Mesendoderm (in vitro differentiated cells): ENCODE measurements at regions not wholly inside any gene's neighbourhood (a gene's known extent, or its start where the extent isn't known, plus 50 kb on each side); places are given as distances from the start of the nearest gene placed in this dataset.

Experiments
- DNase-seq: peaks from one replicate; pipeline ENCODE4 v3.0.0; 2013
- H2AK5ac ChIP-seq: 2 replicates; pipeline ENCODE4 v1.6.1; 2013; ENCODE audit warnings: low read length, inconsistent platforms
- H2BK120ac ChIP-seq: 2 replicates; pipeline ENCODE4 v1.6.1; 2013; ENCODE audit warnings: low read depth, mild to moderate bottlenecking, low read length, moderate library complexity, mixed read lengths
- H2BK15ac ChIP-seq: replicated peaks from 2 replicates; pipeline ENCODE4 v1.6.1; 2013; ENCODE audit warnings: low read depth, mild to moderate bottlenecking, moderate library complexity
- H2BK5ac ChIP-seq: 2 replicates; pipeline ENCODE4 v1.6.1; 2013; ENCODE audit warnings: low read length, inconsistent platforms
- H3K18ac ChIP-seq: 2 replicates; pipeline ENCODE4 v1.6.1; 2013; ENCODE audit warnings: mild to moderate bottlenecking, low read length, mixed read lengths
- H3K23ac ChIP-seq: one replicate; pipeline ENCODE4 v1.6.1; 2013; ENCODE audit warnings: low read length
- H3K27ac ChIP-seq: 2 replicates; pipeline ENCODE4 v1.5.1; 2013; ENCODE audit warnings: low read depth, mild to moderate bottlenecking, inconsistent platforms, low read length, moderate library complexity
- H3K27me3 ChIP-seq: 2 replicates; pipeline ENCODE4 v1.6.1; 2013; ENCODE audit warnings: low read length, control low read depth, mild to moderate bottlenecking, inconsistent platforms; ENCODE audit not compliant: insufficient read depth, poor library complexity
- H3K36me3 ChIP-seq: 2 replicates; pipeline ENCODE4 v1.6.1; 2013; ENCODE audit warnings: low read length, inconsistent platforms; ENCODE audit not compliant: control insufficient read depth, insufficient read depth
- H3K4ac ChIP-seq: one replicate; pipeline ENCODE4 v1.6.1; 2013; ENCODE audit warnings: low read depth, mild to moderate bottlenecking, low read length, moderate library complexity
- H3K4me1 ChIP-seq: 2 replicates; pipeline ENCODE4 v1.6.1; 2013; ENCODE audit warnings: low read depth, low read length, inconsistent platforms; ENCODE audit not compliant: control insufficient read depth
- H3K4me2 ChIP-seq: 2 replicates; pipeline ENCODE4 v1.6.1; 2013; ENCODE audit warnings: low read length
- H3K4me3 ChIP-seq: 2 replicates; pipeline ENCODE4 v1.5.1; 2013; ENCODE audit warnings: mild to moderate bottlenecking, low read length
- H3K56ac ChIP-seq: one replicate; pipeline ENCODE4 v1.6.1; 2013; ENCODE audit warnings: low read length
- H3K79me1 ChIP-seq: 2 replicates; pipeline ENCODE4 v1.6.1; 2013; ENCODE audit warnings: low read length, inconsistent platforms
- H3K79me2 ChIP-seq: 2 replicates; pipeline ENCODE4 v1.6.1; 2013; ENCODE audit warnings: mild to moderate bottlenecking, low read length; ENCODE audit not compliant: control insufficient read depth, insufficient read depth
- H3K9ac ChIP-seq: 2 replicates; pipeline ENCODE4 v1.6.1; 2013; ENCODE audit warnings: low read length, inconsistent platforms
- H4K5ac ChIP-seq: one replicate; pipeline ENCODE4 v1.6.1; 2013; ENCODE audit warnings: low read length
- H4K8ac ChIP-seq: one replicate; pipeline ENCODE4 v1.6.1; 2013; ENCODE audit warnings: low read depth, mild to moderate bottlenecking, control low read depth, low read length, moderate library complexity
- WGBS: extraction: QIAGEN DNeasy Blood & Tissue Kit; methylation state at CpG from one replicate; pipeline ENCODE4 v1.1.7; 2013; ENCODE audit warnings: low lambda C conversion rate, missing lambda C conversion rate; ENCODE audit not compliant: insufficient coverage; ENCODE audit errors: extremely low coverage; 5-methylcytosine and 5-hydroxymethylcytosine counted together

DNA sequence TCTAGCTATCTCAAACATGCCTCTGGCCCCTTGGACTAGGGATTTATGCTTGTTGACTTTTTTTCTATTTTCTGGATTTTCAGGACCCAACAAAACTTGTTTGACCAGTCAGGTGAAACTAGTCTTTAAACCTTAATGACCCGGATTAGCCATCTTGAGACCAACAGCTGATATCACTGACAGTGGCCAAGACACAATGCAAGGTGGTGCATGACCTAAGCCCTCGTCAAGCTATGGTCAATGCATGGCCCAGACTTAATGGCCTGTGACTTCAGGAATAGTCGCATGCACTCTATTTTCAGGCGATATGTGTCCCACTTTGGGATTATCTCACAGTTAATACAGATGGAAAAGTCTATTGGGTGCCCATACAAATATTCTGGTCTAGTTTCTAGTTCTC, 190.4 kb downstream of the ZBTB18 start:
- no peak overlapping the region for H3K27ac ChIP-seq
- no peaks in the 10 kb centered on the region for H3K79me1 ChIP-seq
- H3K36me3 ChIP-seq = no peaks in the 10 kb centered on the region
- H3K4me3 ChIP-seq = no peak overlapping the region
- H4K8ac ChIP-seq = no peak overlapping the region
- peak; percentile 30 for DNase-seq
- whole genome bisulfite sequencing = no CpG with 5 or more reads among the region's 4 CpGs
- H3K79me2 ChIP-seq = no peaks in the 10 kb centered on the region
- no peak overlapping the region for H3K56ac ChIP-seq
- no peak overlapping the region for H2AK5ac ChIP-seq
- H2BK120ac ChIP-seq = no peak overlapping the region
- H4K5ac ChIP-seq = no peak overlapping the region
- H3K23ac ChIP-seq = no peak overlapping the region
- H3K4me1 ChIP-seq = no peaks in the 10 kb centered on the region
- H2BK15ac ChIP-seq = no peak overlapping the region
- no peak overlapping the region for H3K9ac ChIP-seq
- no peak overlapping the region for H3K4me2 ChIP-seq
- H3K27me3 ChIP-seq = no peaks in the 10 kb centered on the region
- H3K18ac ChIP-seq = no peak overlapping the region
- H3K4ac ChIP-seq = no peak overlapping the region
- no peak overlapping the region for H2BK5ac ChIP-seq

DNA sequence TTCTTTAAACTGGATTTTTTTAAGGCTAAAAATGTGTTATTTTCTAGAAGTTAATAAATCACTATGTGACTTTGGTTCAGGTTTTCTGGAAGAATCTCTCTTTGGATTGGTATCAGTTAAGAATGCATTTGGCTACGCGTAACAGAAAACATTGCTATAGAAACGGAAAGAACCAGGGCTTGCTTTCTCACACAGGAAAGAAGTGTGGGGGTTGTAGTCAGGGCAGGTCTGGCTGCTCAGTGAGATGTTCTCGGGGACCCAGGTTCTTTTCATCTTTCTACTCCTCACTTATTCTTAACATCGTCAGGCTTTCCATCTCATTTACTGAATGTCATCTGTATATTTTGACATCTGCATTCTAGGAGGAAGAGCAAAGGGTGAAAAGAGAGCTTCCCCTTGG, 191.4 kb downstream of the ZBTB18 start:
- H2BK5ac ChIP-seq = no peak overlapping the region
- WGBS = no CpG with 5 or more reads among the region's 5 CpGs
- H3K79me2 ChIP-seq = no peaks in the 10 kb centered on the region
- H4K8ac ChIP-seq = no peak overlapping the region
- no peak overlapping the region for H4K5ac ChIP-seq
- H3K4me1 ChIP-seq = no peaks in the 10 kb centered on the region
- no peak overlapping the region for H3K27ac ChIP-seq
- H3K18ac ChIP-seq = no peak overlapping the region
- no peak overlapping the region for H3K56ac ChIP-seq
- H2BK15ac ChIP-seq = no peak overlapping the region
- no peak overlapping the region for H3K4ac ChIP-seq
- no peak overlapping the region for H2BK120ac ChIP-seq
- H3K23ac ChIP-seq = no peak overlapping the region
- DNase-seq = no peak
- no peak overlapping the region for H3K4me2 ChIP-seq
- no peak overlapping the region for H3K4me3 ChIP-seq
- no peaks in the 10 kb centered on the region for H3K79me1 ChIP-seq
- H3K36me3 ChIP-seq = no peaks in the 10 kb centered on the region
- no peak overlapping the region for H3K9ac ChIP-seq
- no peak overlapping the region for H2AK5ac ChIP-seq
- no peaks in the 10 kb centered on the region for H3K27me3 ChIP-seq

DNA sequence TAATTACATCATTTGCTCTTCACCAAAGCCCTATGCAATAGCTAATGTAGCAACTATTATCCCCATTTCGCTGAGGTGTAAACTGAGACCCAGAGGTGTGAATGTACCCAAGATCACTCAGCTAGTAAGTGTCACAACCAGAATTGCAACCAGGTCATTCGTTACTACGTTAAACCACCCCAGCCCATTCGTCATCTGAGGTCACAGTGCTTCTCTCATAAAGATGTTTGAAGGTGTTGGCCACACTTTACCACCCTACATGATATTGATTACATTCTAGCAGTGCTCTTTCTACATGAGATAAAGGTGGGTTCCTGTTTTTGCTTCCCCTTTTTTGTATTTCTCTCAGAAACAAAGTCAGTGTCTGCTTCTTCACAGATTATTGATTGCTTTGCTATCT, 195.3 kb downstream of the ZBTB18 start:
- Histone ChIP-seq H2BK5ac (no peak overlapping the region), H2BK120ac (no peak overlapping the region), H3K4me1 (no peaks in the 10 kb centered on the region), H3K4me2 (no peak overlapping the region), H4K5ac (no peak overlapping the region), H2BK15ac (no peak overlapping the region), H4K8ac (no peak overlapping the region), H3K27ac (no peak overlapping the region), H3K18ac (no peak overlapping the region), H3K79me1 (no peaks in the 10 kb centered on the region), H2AK5ac (no peak overlapping the region), H3K79me2 (no peaks in the 10 kb centered on the region), H3K23ac (no peak overlapping the region), H3K4ac (no peak overlapping the region), H3K56ac (no peak overlapping the region), H3K9ac (no peak overlapping the region), H3K27me3 (no peaks in the 10 kb centered on the region), H3K36me3 (no peaks in the 10 kb centered on the region), H3K4me3 (no peak overlapping the region)
- no peak for DNase-seq
- no CpG with 5 or more reads among the region's 4 CpGs for WGBS

DNA sequence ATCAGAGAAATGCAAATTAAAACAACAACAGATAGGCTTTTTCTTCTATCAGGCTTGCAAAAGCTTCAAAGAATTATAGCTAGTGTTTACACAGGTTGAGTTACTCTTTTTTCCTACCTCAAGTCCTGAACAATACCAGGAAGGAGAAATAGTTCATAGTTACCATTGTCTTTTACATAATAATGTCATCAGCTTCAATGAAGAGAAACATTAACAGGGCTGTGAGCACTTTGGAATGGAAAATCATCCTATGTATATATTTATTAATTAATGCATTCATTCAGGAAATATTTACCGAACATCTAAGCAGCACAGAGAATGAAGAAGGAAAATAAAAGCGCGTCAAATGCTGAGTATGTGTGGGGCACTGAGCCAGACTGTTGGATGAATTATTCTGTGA, 197.3 kb downstream of the ZBTB18 start:
- Histone ChIP-seq H2BK15ac (no peak overlapping the region), H4K8ac (no peak overlapping the region), H3K4ac (no peak overlapping the region), H3K27me3 (no peaks in the 10 kb centered on the region), H2AK5ac (no peak overlapping the region), H3K4me1 (no peaks in the 10 kb centered on the region), H3K79me1 (no peaks in the 10 kb centered on the region), H3K36me3 (no peaks in the 10 kb centered on the region), H3K18ac (no peak overlapping the region), H3K79me2 (no peaks in the 10 kb centered on the region), H4K5ac (no peak overlapping the region), H3K4me3 (no peak overlapping the region), H2BK5ac (no peak overlapping the region), H3K9ac (no peak overlapping the region), H3K27ac (no peak overlapping the region), H3K4me2 (no peak overlapping the region), H3K56ac (no peak overlapping the region), H2BK120ac (no peak overlapping the region), H3K23ac (no peak overlapping the region)
- WGBS = no CpG with 5 or more reads among the region's 3 CpGs
- no peak for DNase-seq

DNA sequence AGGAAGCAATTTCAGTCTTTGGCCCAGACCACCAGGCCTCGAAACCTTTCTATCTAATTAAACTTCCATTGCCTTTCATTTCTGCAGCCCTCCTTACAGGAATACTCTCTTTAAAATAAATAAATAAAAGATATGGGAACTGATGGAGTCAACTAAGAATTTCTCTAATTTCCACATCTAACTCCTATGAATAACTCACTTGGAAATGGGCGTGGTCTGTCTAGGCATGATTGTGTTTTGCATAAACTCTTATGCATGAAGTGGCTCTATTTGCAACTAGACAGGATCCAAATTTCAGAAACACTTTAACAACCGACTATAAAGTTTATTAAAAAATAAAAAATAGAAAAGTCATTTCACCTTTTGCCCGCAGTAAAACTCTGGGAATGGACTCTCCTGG, 199.5 kb downstream of the ADSS2 start:
- no peak overlapping the region for H3K23ac ChIP-seq
- no peak overlapping the region for H3K18ac ChIP-seq
- H3K79me2 ChIP-seq = no peaks in the 10 kb centered on the region
- H3K36me3 ChIP-seq = no peaks in the 10 kb centered on the region
- WGBS = no CpG with 5 or more reads among the region's 4 CpGs
- no peak overlapping the region for H3K27ac ChIP-seq
- no peak overlapping the region for H3K4me2 ChIP-seq
- no peak overlapping the region for H3K9ac ChIP-seq
- no peaks in the 10 kb centered on the region for H3K4me1 ChIP-seq
- no peak overlapping the region for H3K4ac ChIP-seq
- no peak overlapping the region for H2AK5ac ChIP-seq
- DNase-seq = no peak
- no peak overlapping the region for H2BK15ac ChIP-seq
- no peak overlapping the region for H2BK5ac ChIP-seq
- H3K27me3 ChIP-seq = no peaks in the 10 kb centered on the region
- no peak overlapping the region for H2BK120ac ChIP-seq
- no peaks in the 10 kb centered on the region for H3K79me1 ChIP-seq
- H3K4me3 ChIP-seq = no peak overlapping the region
- H3K56ac ChIP-seq = no peak overlapping the region
- H4K5ac ChIP-seq = no peak overlapping the region
- H4K8ac ChIP-seq = no peak overlapping the region

DNA sequence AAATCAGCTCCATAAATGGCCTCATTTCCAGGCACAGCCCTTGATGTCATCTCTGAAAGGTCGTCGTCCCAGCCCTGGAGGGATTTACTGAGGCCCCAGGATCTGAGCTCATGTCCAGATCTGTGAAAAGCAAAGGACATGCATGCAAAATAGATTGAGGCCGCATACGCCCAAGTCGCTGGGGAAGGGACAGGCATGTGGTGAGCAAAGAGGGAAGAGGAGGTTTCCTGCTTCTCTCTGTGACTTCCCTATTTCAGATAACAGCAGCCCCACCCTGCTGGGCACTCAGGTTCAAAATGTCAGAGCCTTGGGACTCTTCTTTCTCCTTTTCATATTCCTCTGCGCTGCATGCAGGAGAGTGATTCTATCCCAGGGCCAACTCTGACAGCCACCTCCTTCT, 197.2 kb downstream of the ADSS2 start:
- Histone ChIP-seq H3K4me1 (no peaks in the 10 kb centered on the region), H2BK15ac (no peak overlapping the region), H3K27ac (no peak overlapping the region), H3K18ac (no peak overlapping the region), H3K79me2 (no peaks in the 10 kb centered on the region), H3K36me3 (no peaks in the 10 kb centered on the region), H2BK5ac (no peak overlapping the region), H3K4me2 (no peak overlapping the region), H2AK5ac (no peak overlapping the region), H3K56ac (no peak overlapping the region), H2BK120ac (no peak overlapping the region), H3K4ac (no peak overlapping the region), H4K5ac (no peak overlapping the region), H3K9ac (no peak overlapping the region), H3K79me1 (no peaks in the 10 kb centered on the region), H3K23ac (no peak overlapping the region), H3K27me3 (no peaks in the 10 kb centered on the region), H3K4me3 (no peak overlapping the region), H4K8ac (no peak overlapping the region)
- no peak for DNase-seq
- no CpG with 5 or more reads among the region's 6 CpGs for WGBS
